ENCODE measurements at regions not wholly inside any gene's neighbourhood (a gene's known extent, or its start where the extent isn't known, plus 50 kb on each side); places are given as distances from the start of the nearest gene placed in this dataset.

DNA sequence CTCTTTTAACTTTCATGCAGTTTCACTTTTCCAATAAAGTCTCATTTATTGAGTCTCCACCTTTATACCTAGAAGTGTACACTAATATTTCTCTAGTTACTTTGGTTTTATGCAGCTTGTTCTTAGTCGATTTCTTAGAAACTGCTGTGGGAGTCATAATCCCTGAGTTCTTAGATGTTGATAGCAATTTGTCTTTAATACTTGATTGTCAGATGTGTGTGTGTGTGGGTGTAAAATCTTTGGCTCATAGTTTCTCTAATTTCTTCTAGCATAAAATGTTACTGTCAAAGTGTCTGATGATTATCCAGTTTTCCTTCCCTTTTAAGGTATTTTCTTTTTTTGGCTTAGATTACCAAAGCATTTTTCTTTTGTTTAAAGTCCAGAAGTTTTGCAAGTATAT, 473.8 kb upstream of the PTCHD4 start:
- no peaks in the 10 kb centered on the region for H3K9me3 ChIP-seq (ENCODE audit: low read depth, low read length)
- H3K36me3 ChIP-seq (ENCODE audit: insufficient read depth, low read length) = no peaks in the 10 kb centered on the region
- no peak overlapping the region for H3K27ac ChIP-seq (ENCODE audit: low read depth, low read length)
- no peak overlapping the region for H3K4me2 ChIP-seq (ENCODE audit: insufficient read depth, low read length)
- TF ChIP-seq, protein P1, sequence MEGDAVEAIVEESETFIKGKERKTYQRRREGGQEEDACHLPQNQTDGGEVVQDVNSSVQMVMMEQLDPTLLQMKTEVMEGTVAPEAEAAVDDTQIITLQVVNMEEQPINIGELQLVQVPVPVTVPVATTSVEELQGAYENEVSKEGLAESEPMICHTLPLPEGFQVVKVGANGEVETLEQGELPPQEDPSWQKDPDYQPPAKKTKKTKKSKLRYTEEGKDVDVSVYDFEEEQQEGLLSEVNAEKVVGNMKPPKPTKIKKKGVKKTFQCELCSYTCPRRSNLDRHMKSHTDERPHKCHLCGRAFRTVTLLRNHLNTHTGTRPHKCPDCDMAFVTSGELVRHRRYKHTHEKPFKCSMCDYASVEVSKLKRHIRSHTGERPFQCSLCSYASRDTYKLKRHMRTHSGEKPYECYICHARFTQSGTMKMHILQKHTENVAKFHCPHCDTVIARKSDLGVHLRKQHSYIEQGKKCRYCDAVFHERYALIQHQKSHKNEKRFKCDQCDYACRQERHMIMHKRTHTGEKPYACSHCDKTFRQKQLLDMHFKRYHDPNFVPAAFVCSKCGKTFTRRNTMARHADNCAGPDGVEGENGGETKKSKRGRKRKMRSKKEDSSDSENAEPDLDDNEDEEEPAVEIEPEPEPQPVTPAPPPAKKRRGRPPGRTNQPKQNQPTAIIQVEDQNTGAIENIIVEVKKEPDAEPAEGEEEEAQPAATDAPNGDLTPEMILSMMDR (IDR thresholded peaks at IDR 0.05; ENCODE audit: extremely low read depth, low read depth, low read length) = no peak
- no peak overlapping the region for H2AFZ ChIP-seq (ENCODE audit: low read length)
- H3K79me2 ChIP-seq (ENCODE audit: insufficient read depth, low read length) = no peaks in the 10 kb centered on the region
- DNase-seq (ENCODE audit: insufficient read length, low spot score, missing footprints) = no peak
- no peak overlapping the region for H3K4me3 ChIP-seq (ENCODE audit: insufficient read depth, low read length)
- H4K20me1 ChIP-seq (ENCODE audit: insufficient read depth, low read length) = no peaks in the 10 kb centered on the region
- H3K4me1 ChIP-seq (ENCODE audit: insufficient read depth, low read length) = no peaks in the 10 kb centered on the region
- no peaks in the 10 kb centered on the region for H3K27me3 ChIP-seq (ENCODE audit: insufficient read depth, low read length)

DNA sequence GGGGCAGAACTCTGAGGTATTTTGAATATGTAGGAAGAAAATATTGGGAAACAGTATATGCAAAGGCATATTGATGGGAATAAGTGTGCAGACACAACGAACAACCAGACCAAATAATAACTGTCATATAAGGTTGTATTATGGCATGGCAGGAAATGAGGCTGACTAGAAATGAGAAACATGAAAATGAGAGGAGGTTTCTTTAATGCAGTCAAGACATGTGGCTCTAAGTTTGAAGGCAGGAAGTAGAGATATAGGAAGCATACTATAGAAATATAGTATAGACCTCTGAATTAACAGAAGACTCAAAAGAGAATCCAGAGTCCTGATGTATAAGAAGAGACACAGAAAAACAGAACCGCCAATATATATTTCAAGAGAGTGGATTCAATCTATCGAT, 459.7 kb upstream of the PTCHD4 start:
- Histone ChIP-seq H2AFZ (ENCODE audit: low read length) (no peak overlapping the region), H3K4me3 (ENCODE audit: insufficient read depth, low read length) (no peak overlapping the region), H3K27ac (ENCODE audit: low read depth, low read length) (no peak overlapping the region), H3K4me2 (ENCODE audit: insufficient read depth, low read length) (no peak overlapping the region), H3K27me3 (ENCODE audit: insufficient read depth, low read length) (no peaks in the 10 kb centered on the region), H3K36me3 (ENCODE audit: insufficient read depth, low read length) (no peaks in the 10 kb centered on the region), H3K4me1 (ENCODE audit: insufficient read depth, low read length) (no peaks in the 10 kb centered on the region), H3K79me2 (ENCODE audit: insufficient read depth, low read length) (no peaks in the 10 kb centered on the region), H4K20me1 (ENCODE audit: insufficient read depth, low read length) (no peaks in the 10 kb centered on the region), H3K9me3 (ENCODE audit: low read depth, low read length) (no peaks in the 10 kb centered on the region)
- TF ChIP-seq, protein P1 (IDR thresholded peaks at IDR 0.05; ENCODE audit: extremely low read depth, low read depth, low read length) = no peak
- no peak for DNase-seq (ENCODE audit: insufficient read length, low spot score, missing footprints)

DNA sequence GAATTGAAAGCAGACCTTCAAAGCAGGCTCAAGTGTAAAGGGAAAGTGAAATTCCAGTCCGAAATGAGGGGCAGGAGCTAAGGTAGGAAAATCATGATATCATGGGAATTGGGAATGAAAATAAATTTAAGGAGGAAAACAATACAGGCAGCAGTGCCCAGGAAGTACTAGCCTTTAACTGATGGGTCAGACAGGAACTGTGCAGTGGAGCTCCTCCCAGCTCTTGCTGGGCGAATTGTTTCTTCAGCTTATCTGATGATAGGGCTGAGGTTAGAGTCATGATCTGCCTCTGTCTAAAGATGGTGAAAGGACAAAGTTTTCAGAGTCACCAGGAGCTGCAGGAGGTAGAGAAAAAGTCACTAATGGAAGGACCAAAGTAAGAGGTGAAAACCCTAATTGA, 457.9 kb upstream of the PTCHD4 start:
- H4K20me1 ChIP-seq (ENCODE audit: insufficient read depth, low read length) = no peaks in the 10 kb centered on the region
- H2AFZ ChIP-seq (ENCODE audit: low read length) = peak overlapping the region; percentile 57
- H3K27me3 ChIP-seq (ENCODE audit: insufficient read depth, low read length) = no peaks in the 10 kb centered on the region
- no peaks in the 10 kb centered on the region for H3K4me1 ChIP-seq (ENCODE audit: insufficient read depth, low read length)
- H3K9me3 ChIP-seq (ENCODE audit: low read depth, low read length) = no peaks in the 10 kb centered on the region
- H3K4me2 ChIP-seq (ENCODE audit: insufficient read depth, low read length) = no peak overlapping the region
- H3K4me3 ChIP-seq (ENCODE audit: insufficient read depth, low read length) = no peak overlapping the region
- no peak for DNase-seq (ENCODE audit: insufficient read length, low spot score, missing footprints)
- no peak overlapping the region for H3K27ac ChIP-seq (ENCODE audit: low read depth, low read length)
- H3K36me3 ChIP-seq (ENCODE audit: insufficient read depth, low read length) = no peaks in the 10 kb centered on the region
- TF ChIP-seq, protein P1 (IDR thresholded peaks at IDR 0.05; ENCODE audit: extremely low read depth, low read depth, low read length) = no peak
- no peaks in the 10 kb centered on the region for H3K79me2 ChIP-seq (ENCODE audit: insufficient read depth, low read length)

DNA sequence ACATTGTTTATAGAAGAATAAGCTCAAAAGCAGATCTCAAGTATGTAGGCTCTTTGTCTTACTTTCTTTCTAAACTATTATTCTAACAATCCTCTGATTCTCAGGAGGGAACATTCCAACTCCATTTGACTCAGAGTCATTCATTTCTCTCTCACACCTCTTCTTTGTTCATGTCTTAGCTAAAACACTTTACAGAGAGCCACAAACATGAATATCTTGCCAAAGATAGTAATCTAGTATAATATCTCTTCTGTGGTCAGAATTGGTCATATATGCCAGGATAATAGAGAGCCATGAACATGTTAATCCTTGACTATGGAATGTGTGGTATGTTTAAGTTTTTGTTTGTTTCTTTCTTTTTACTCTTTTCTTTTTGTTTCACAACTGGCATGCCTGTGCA, 456.0 kb upstream of the PTCHD4 start:
- no peak for DNase-seq (ENCODE audit: insufficient read length, low spot score, missing footprints)
- Histone ChIP-seq H3K4me1 (ENCODE audit: insufficient read depth, low read length) (no peaks in the 10 kb centered on the region), H3K79me2 (ENCODE audit: insufficient read depth, low read length) (no peaks in the 10 kb centered on the region), H3K4me3 (ENCODE audit: insufficient read depth, low read length) (no peak overlapping the region), H2AFZ (ENCODE audit: low read length) (no peak overlapping the region), H3K27ac (ENCODE audit: low read depth, low read length) (no peak overlapping the region), H3K27me3 (ENCODE audit: insufficient read depth, low read length) (no peaks in the 10 kb centered on the region), H4K20me1 (ENCODE audit: insufficient read depth, low read length) (no peaks in the 10 kb centered on the region), H3K36me3 (ENCODE audit: insufficient read depth, low read length) (no peaks in the 10 kb centered on the region), H3K9me3 (ENCODE audit: low read depth, low read length) (no peaks in the 10 kb centered on the region), H3K4me2 (ENCODE audit: insufficient read depth, low read length) (no peak overlapping the region)
- TF ChIP-seq, protein P1 (IDR thresholded peaks at IDR 0.05; ENCODE audit: extremely low read depth, low read depth, low read length) = no peak

Data from osteoblast (primary cell).